ENCODE measurements at regions not wholly inside any gene's neighbourhood (a gene's known extent, or its start where the extent isn't known, plus 50 kb on each side); places are given as distances from the start of the nearest gene placed in this dataset.

- TF ChIP-seq POLR2A (IDR thresholded peaks at IDR 0.05; ENCODE audit: low read depth, low read length) (no peak), CTCF (IDR thresholded peaks at IDR 0.05 in 2 of 3, conservative IDR thresholded peaks at IDR 0.05 in 1 of 3; ENCODE audit: control insufficient read depth in 2 of 3, extremely low read depth in 1 of 3, insufficient read depth in 1 of 3, low read depth in 3 of 3, low read length in 3 of 3) (no peak), SKIL (IDR thresholded peaks at IDR 0.05; ENCODE audit: low read depth, poor library complexity, severe bottlenecking) (no peak), NR2C2 (IDR thresholded peaks at IDR 0.05; ENCODE audit: borderline replicate concordance, control insufficient read depth, insufficient read length, low read depth) (no peak), ATF2 (IDR thresholded peaks at IDR 0.05; ENCODE audit: low read length) (no peak), KLF5 (IDR thresholded peaks at IDR 0.05; ENCODE audit: partially characterized antibody) (no peak), YY1 (IDR thresholded peaks at IDR 0.05; ENCODE audit: low read depth, low read length) (no peak), ELK1 (IDR thresholded peaks at IDR 0.05; ENCODE audit: low read depth, low read length) (no peak), TAF1 (IDR thresholded peaks at IDR 0.05; ENCODE audit: borderline replicate concordance, low read depth, low read length) (no peak), MAX (IDR thresholded peaks at IDR 0.05; ENCODE audit: low read depth, low read length) (no peak), ATF3 (IDR thresholded peaks at IDR 0.05; ENCODE audit: borderline replicate concordance, extremely low read depth, low read depth, low read length) (no peak), GABPA (IDR thresholded peaks at IDR 0.05; ENCODE audit: low read depth) (no peak), HDAC6 (IDR thresholded peaks at IDR 0.05; ENCODE audit: unreplicated experiment) (no peak), TCF12 (IDR thresholded peaks at IDR 0.05; ENCODE audit: low read depth, low read length) (no peak)
Observed at GRCh38 chr14:22338917-22339715, 249.9 kb downstream of the DAD1 start.
